ENCODE measurements at regions not wholly inside any gene's neighbourhood (a gene's known extent, or its start where the extent isn't known, plus 50 kb on each side); places are given as distances from the start of the nearest gene placed in this dataset.

- no peak for TF ChIP-seq CTCF (IDR thresholded peaks at IDR 0.05; ENCODE audit: control extremely low read depth in 1 of 3, insufficient read depth in 1 of 3, low read depth in 1 of 3, low read length in 3 of 3)
- TF ChIP-seq SAP30 (IDR thresholded peaks at IDR 0.05; ENCODE audit: insufficient read depth, insufficient replicate concordance, low read length): no peak
- no peak for TF ChIP-seq RFX5 (IDR thresholded peaks at IDR 0.05; ENCODE audit: borderline replicate concordance, low read depth, low read length)
- TF ChIP-seq POLR2A (IDR thresholded peaks at IDR 0.05; ENCODE audit: control extremely low read depth in 1 of 2, low read depth in 2 of 2, low read length in 2 of 2): no peak
- no peak for TF ChIP-seq FOSL1 (IDR thresholded peaks at IDR 0.05; ENCODE audit: insufficient read depth, low read depth, low read length)
- TF ChIP-seq, protein P1, sequence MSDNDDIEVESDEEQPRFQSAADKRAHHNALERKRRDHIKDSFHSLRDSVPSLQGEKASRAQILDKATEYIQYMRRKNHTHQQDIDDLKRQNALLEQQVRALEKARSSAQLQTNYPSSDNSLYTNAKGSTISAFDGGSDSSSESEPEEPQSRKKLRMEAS (IDR thresholded peaks at IDR 0.05): no peak
- TF ChIP-seq JUND (IDR thresholded peaks at IDR 0.05; ENCODE audit: low read length): no peak
- no peak for TF ChIP-seq SIN3A (conservative IDR thresholded peaks at IDR 0.05 in 1 of 2, IDR thresholded peaks at IDR 0.05 in 1 of 2; ENCODE audit: low read depth in 1 of 2, low read length in 2 of 2)
- no peak for TF ChIP-seq ATF3 (IDR thresholded peaks at IDR 0.05; ENCODE audit: insufficient read depth, low read depth, low read length)
- TF ChIP-seq NRF1 (IDR thresholded peaks at IDR 0.05; ENCODE audit: low read depth, low read length): no peak
- TF ChIP-seq CBX8 (IDR thresholded peaks at IDR 0.05; ENCODE audit: borderline replicate concordance, low read depth, low read length): no peak
These were observed 62.5 kb downstream of the NIBAN1 start for GRCh38 chr1:184911830-184912229.
